Ectodermal cell (in vitro differentiated cells): ENCODE measurements at regions not wholly inside any gene's neighbourhood (a gene's known extent, or its start where the extent isn't known, plus 50 kb on each side); places are given as distances from the start of the nearest gene placed in this dataset.

Source experiments
- H3K27ac ChIP-seq: 2 replicates; pipeline ENCODE4 v1.7.0; 2013; ENCODE audit warnings: mild to moderate bottlenecking, low read depth, low read length; ENCODE audit not compliant: insufficient read depth, poor library complexity, severe bottlenecking
- H3K27me3 ChIP-seq: 2 replicates; pipeline ENCODE4 v1.7.0; 2013; ENCODE audit warnings: mild to moderate bottlenecking, low read length; ENCODE audit not compliant: insufficient read depth, control insufficient read depth, poor library complexity, severe bottlenecking
- H3K36me3 ChIP-seq: one replicate; pipeline ENCODE4 v1.7.0; 2013; ENCODE audit warnings: low read length; ENCODE audit not compliant: control insufficient read depth, insufficient read depth
- H3K4me1 ChIP-seq: one replicate; pipeline ENCODE4 v1.7.0; 2013; ENCODE audit warnings: low read length; ENCODE audit not compliant: control insufficient read depth, insufficient read depth
- H3K4me3 ChIP-seq: 2 replicates; pipeline ENCODE4 v1.7.0; 2013; ENCODE audit warnings: low read depth, low read length, control low read depth; ENCODE audit not compliant: insufficient read depth
- H3K9me3 ChIP-seq: 2 replicates; pipeline ENCODE4 v1.7.0; 2013; ENCODE audit warnings: mild to moderate bottlenecking, low read length, moderate library complexity; ENCODE audit not compliant: control insufficient read depth
- WGBS, 2 experiments: methylation state at CpG; one replicate each; pipeline ENCODE4 v1.1.7; 2013; ENCODE audit warnings: missing lambda C conversion rate in 2 of 2; 5-methylcytosine and 5-hydroxymethylcytosine counted together

- Histone ChIP-seq H3K27ac (no peak overlapping the region), H3K4me3 (no peak overlapping the region)
- 73 to 78% methylated on average over 1 to 2 of the region's 2 CpGs for WGBS, 2 experiments
Observed at GRCh38 chr11:19526119-19526518, 186.5 kb upstream of the NAV2 start.

DNA sequence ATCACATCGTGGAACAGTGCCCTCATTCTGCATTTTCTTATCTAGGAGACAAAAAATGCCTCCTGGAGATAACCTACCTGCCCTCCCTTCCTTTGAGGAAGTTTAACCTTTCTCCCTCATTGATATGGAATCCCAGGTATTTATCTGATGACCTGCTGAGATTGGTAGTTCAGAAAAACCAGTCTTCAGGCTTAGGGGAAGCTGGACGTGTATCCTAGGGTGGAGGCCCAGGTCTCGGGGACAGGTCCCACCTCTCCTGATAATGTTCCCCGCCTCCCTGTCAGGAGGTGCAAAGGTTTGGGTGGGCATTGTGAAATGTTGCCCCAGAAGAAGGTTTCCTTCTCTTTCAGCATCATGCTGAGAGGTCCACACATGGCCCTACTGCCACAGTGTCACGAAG, 186.9 kb upstream of the NAV2 start:
- Histone ChIP-seq H3K27ac (no peak overlapping the region), H3K36me3 (no peaks in the 10 kb centered on the region), H3K9me3 (no peaks in the 10 kb centered on the region), H3K27me3 (no peaks in the 10 kb centered on the region), H3K4me1 (peaks cover 10% of the 10 kb centered on the region), H3K4me3 (no peak overlapping the region)
- 80 to 82% methylated on average over 5 of the region's 5 CpGs for WGBS, 2 experiments

More at GRCh38 chr11:19526119-19526518, 186.5 kb upstream of the NAV2 start:
- Histone ChIP-seq H3K27me3 (no peaks in the 10 kb centered on the region), H3K4me1 (peaks cover 10% of the 10 kb centered on the region), H3K9me3 (no peaks in the 10 kb centered on the region), H3K36me3 (no peaks in the 10 kb centered on the region)

GRCh38 chr11:19525276-19525675, 187.4 kb upstream of the NAV2 start:
- Histone ChIP-seq H3K9me3 (no peaks in the 10 kb centered on the region), H3K27me3 (no peaks in the 10 kb centered on the region), H3K4me3 (no peak overlapping the region), H3K36me3 (no peaks in the 10 kb centered on the region), H3K4me1 (peaks cover 14% of the 10 kb centered on the region), H3K27ac (no peak overlapping the region)
- 87 to 90% methylated on average over 7 of the region's 7 CpGs for WGBS, 2 experiments

DNA sequence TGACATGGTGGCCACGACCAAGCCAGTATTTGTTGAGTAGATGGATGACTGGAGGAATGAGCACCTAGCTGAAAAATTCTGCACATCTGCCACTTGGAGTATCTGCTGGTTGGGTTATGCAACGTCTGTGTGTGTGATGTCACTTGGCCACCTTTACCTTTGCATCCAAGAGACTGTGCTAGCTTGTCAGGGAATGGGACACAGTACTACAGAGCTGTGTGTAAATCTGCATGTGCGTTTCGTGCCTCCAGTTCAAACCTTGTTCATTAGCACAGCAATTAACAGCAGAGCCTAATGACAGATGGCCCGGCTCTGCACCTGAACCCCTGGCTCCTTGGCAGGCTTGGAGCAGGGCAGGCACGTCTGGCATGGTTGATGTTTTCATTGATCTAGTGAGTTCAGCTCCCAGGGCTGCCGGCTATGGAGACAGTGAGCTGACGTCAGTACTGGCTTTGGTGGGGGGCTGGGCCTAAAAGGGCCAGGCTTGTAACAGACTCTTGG, 188.4 kb upstream of the NAV2 start:
- H3K4me3 ChIP-seq: no peak overlapping the region

GRCh38 chr11:19520681-19521080, 192.0 kb upstream of the NAV2 start:
- 93 to 99% methylated on average over 5 of the region's 5 CpGs for WGBS, 2 experiments
- no peaks in the 10 kb centered on the region for H3K27me3 ChIP-seq
- H3K9me3 ChIP-seq: no peaks in the 10 kb centered on the region
- no peaks in the 10 kb centered on the region for H3K36me3 ChIP-seq
- no peak overlapping the region for H3K4me3 ChIP-seq
- peaks cover 20% of the 10 kb centered on the region for H3K4me1 ChIP-seq
- no peak overlapping the region for H3K27ac ChIP-seq

More for the DNA sequence above, 188.4 kb upstream of the NAV2 start:
- Histone ChIP-seq H3K27ac (no peak overlapping the region), H3K36me3 (no peaks in the 10 kb centered on the region), H3K4me1 (peaks cover 24% of the 10 kb centered on the region), H3K9me3 (no peaks in the 10 kb centered on the region), H3K27me3 (no peaks in the 10 kb centered on the region)
- WGBS, 2 experiments: 46 to 47% methylated on average over 8 of the region's 8 CpGs

DNA sequence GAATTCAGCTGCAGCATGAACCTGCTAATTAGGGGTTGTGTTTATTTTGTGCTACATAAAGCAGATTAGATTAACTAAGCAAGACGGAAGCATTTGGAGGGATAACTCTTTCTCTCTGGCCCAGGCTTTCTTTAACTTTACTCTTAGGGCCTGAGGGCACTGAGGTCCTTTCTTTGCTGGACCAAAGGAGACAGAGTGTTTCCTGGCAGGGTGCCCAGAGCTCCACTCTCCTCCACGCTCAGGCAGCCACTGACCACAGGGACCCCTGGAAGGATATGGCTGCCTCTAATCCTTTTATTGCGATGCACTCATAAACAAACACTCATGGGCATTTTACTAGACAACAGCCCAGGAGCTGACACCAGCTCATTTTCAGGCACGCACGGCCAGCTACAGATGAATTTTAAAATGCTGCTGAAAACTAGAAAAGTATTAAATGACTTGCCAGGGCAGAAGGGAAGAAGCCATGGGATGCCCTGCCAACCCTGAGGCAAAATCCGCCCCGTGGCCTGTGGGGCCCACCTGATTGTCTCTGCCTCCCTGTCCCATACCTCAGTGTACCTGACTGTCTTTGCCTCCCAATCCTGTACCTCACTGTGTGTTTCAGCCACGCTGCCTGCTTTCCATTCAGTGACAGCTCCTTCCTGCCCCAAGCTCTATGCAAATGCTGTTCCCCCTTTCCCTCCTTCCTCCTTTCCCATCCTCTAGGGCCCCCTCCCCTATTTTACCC, 192.6 kb upstream of the NAV2 start:
- Histone ChIP-seq H3K27ac (no peak overlapping the region), H3K27me3 (no peaks in the 10 kb centered on the region), H3K36me3 (no peaks in the 10 kb centered on the region), H3K9me3 (no peaks in the 10 kb centered on the region), H3K4me3 (no peak overlapping the region), H3K4me1 (peaks cover 20% of the 10 kb centered on the region)
- 69 to 71% methylated on average over 8 of the region's 8 CpGs for WGBS, 2 experiments

- H3K36me3 ChIP-seq: no peaks in the 10 kb centered on the region
- no peak overlapping the region for H3K27ac ChIP-seq
- WGBS, 2 experiments: 65 to 68% methylated on average over 4 of the region's 4 CpGs
- H3K27me3 ChIP-seq: no peaks in the 10 kb centered on the region
- peaks cover 20% of the 10 kb centered on the region for H3K4me1 ChIP-seq
- no peaks in the 10 kb centered on the region for H3K9me3 ChIP-seq
- H3K4me3 ChIP-seq: no peak overlapping the region
Observed at GRCh38 chr11:19519353-19519752, 193.3 kb upstream of the NAV2 start.

DNA sequence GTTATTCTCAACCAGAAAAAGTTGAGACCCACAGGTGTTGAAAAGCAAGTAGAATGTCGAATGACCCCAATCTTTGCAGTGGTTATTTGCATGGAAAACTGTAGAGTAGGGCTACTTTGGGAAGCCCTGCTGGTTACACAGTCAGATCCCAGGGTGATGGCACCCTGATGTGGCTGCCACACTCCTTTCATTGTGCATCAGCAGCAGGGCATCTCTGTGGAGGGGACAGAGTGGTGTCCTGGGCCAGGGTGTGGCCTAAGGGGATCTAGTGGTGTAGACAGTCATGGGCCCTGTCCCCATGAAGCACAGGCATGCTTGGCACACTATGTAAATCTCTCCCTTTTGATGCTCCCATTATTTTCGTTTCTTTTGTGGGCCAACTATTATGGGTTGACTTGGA, 199.4 kb upstream of the NAV2 start:
- WGBS, 2 experiments: 87 to 96% methylated on average over 2 of the region's 2 CpGs
- Histone ChIP-seq H3K36me3 (no peaks in the 10 kb centered on the region), H3K27me3 (no peaks in the 10 kb centered on the region), H3K4me1 (peaks cover 13% of the 10 kb centered on the region), H3K4me3 (no peak overlapping the region), H3K27ac (no peak overlapping the region), H3K9me3 (no peaks in the 10 kb centered on the region)

DNA sequence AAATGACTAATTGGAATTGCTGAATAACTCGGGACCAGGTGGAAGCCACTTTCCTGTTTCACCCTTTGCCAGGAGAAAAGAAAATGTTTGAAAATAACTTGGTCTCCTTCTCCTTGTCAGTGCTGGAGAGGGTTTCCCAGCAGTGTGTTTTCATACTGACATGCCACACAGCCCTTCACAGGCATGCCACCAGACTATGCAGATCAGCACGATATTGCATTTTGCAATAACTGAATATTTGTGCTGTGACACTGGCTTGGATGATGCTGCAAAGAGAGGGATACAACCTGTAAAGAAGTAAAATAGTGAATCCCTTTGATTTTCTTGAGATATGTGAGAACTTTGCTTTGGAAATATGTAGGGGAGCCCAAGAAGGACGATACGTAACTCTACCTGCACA, 200.0 kb upstream of the NAV2 start:
- WGBS, 2 experiments: 94 to 96% methylated on average over 4 of the region's 4 CpGs
- Histone ChIP-seq H3K27me3 (no peaks in the 10 kb centered on the region), H3K36me3 (no peaks in the 10 kb centered on the region), H3K9me3 (no peaks in the 10 kb centered on the region), H3K4me3 (no peak overlapping the region), H3K4me1 (peaks cover 13% of the 10 kb centered on the region), H3K27ac (no peak overlapping the region)

GRCh38 chr11:19511413-19512183, 201.0 kb upstream of the NAV2 start:
- no peaks in the 10 kb centered on the region for H3K36me3 ChIP-seq
- peaks cover 13% of the 10 kb centered on the region for H3K4me1 ChIP-seq
- H3K27me3 ChIP-seq: no peaks in the 10 kb centered on the region
- no peak overlapping the region for H3K27ac ChIP-seq
- H3K9me3 ChIP-seq: no peaks in the 10 kb centered on the region
- H3K4me3 ChIP-seq: no peak overlapping the region
- 84 to 88% methylated on average over 9 of the region's 9 CpGs for WGBS, 2 experiments
